GM23338 (cell line): ENCODE measurements at regions not wholly inside any gene's neighbourhood (a gene's known extent, or its start where the extent isn't known, plus 50 kb on each side); places are given as distances from the start of the nearest gene placed in this dataset.

ENCODE experiments used
- ATAC-seq: fragments of 200-7000 bp; cut with Tn5 transposase; 3 replicates; pipeline ENCODE4 v1.9.1; 2020
- DNase-seq: peaks from one replicate; pipeline ENCODE4 v3.0.0-alpha.2; 2015; ENCODE audit warnings: low spot score
- H2AFZ ChIP-seq: fragments of 200-600 bp; sonication (generic); 2 replicates; pipeline ENCODE4 v1.8.0; 2016; ENCODE audit warnings: antibody characterized with exemption, mild to moderate bottlenecking, moderate library complexity
- H3F3A ChIP-seq: fragments of 200-600 bp; sonication (generic); replicated peaks from 2 replicates; pipeline ENCODE4 v1.8.0; 2017; ENCODE audit warnings: antibody characterized with exemption, mixed run types, low read depth
- H3K27ac ChIP-seq: fragments of 200-600 bp; sonication (generic); 2 replicates; pipeline ENCODE4 v1.6.1; 2016; ENCODE audit warnings: low read depth
- H3K27me3 ChIP-seq: fragments of 200-600 bp; sonication (generic); 2 replicates; pipeline ENCODE4 v1.8.0; 2016; ENCODE audit warnings: mild to moderate bottlenecking, mixed run types, moderate library complexity; ENCODE audit not compliant: insufficient read depth
- H3K36me3 ChIP-seq: fragments of 200-600 bp; sonication (generic); 2 replicates; pipeline ENCODE4 v1.8.0; 2016; ENCODE audit warnings: mild to moderate bottlenecking; ENCODE audit not compliant: insufficient read depth
- H3K4me1 ChIP-seq: fragments of 200-600 bp; sonication (generic); 2 replicates; pipeline ENCODE4 v1.8.0; 2016; ENCODE audit warnings: mild to moderate bottlenecking, moderate library complexity; ENCODE audit not compliant: insufficient read depth
- H3K4me2 ChIP-seq: fragments of 200-600 bp; sonication (generic); 2 replicates; pipeline ENCODE4 v1.7.1; 2017; ENCODE audit warnings: mixed run types
- H3K4me3 ChIP-seq: fragments of 200-600 bp; sonication (generic); 2 replicates; pipeline ENCODE4 v1.6.1; 2016; ENCODE audit warnings: mixed run types
- H3K79me2 ChIP-seq: fragments of 200-600 bp; sonication (generic); replicated peaks from 2 replicates; pipeline ENCODE4 v1.8.0; 2017; ENCODE audit warnings: mild to moderate bottlenecking; ENCODE audit not compliant: insufficient read depth
- H3K9me2 ChIP-seq: fragments of 200-600 bp; sonication (generic); 2 replicates; pipeline ENCODE4 v1.8.0; 2017; ENCODE audit not compliant: insufficient read depth
- H4K20me1 ChIP-seq: fragments of 200-600 bp; sonication (generic); replicated peaks from 2 replicates; pipeline ENCODE4 v1.8.0; 2017; ENCODE audit warnings: mild to moderate bottlenecking; ENCODE audit not compliant: insufficient read depth
- H3K27ac Mint-ChIP-seq: 2 replicates; pipeline ENCODE4 v1.8.0; 2020; ENCODE audit warnings: inconsistent platforms, mild to moderate bottlenecking, moderate library complexity, mixed read lengths
- H3K27me3 Mint-ChIP-seq: 3 replicates; pipeline ENCODE4 v1.8.0; 2022; ENCODE audit warnings: low read depth, mild to moderate bottlenecking, moderate library complexity, mixed read lengths, inconsistent platforms; ENCODE audit not compliant: insufficient read depth, poor library complexity
- H3K36me3 Mint-ChIP-seq: 3 replicates; pipeline ENCODE4 v1.8.0; 2021; ENCODE audit warnings: low read depth, mild to moderate bottlenecking, inconsistent platforms, moderate library complexity, mixed read lengths
- H3K4me1 Mint-ChIP-seq: 3 replicates; pipeline ENCODE4 v1.8.0; 2020; ENCODE audit warnings: mild to moderate bottlenecking, inconsistent platforms, mixed read lengths
- H3K4me3 Mint-ChIP-seq: 3 replicates; pipeline ENCODE4 v1.8.0; 2021; ENCODE audit warnings: moderate library complexity, mild to moderate bottlenecking, inconsistent platforms, mixed read lengths
- H3K9me3 Mint-ChIP-seq: 3 replicates; pipeline ENCODE4 v1.8.0; 2020; ENCODE audit warnings: moderate library complexity, mild to moderate bottlenecking, inconsistent platforms, mixed read lengths
- CREB1 ChIP-seq: fragments of 250-450 bp; sonication (Bioruptor Pico); IDR thresholded peaks from 2 replicates; pipeline ENCODE4 v1.5.0; 2020; ENCODE audit warnings: low read depth, mild to moderate bottlenecking, moderate library complexity
- CTCF ChIP-seq, 2 experiments: fragments of 200-600 bp in 1 of 2; sonication (generic) in 1 of 2; conservative IDR thresholded peaks; 2 replicates each; pipeline versions ENCODE4 v1.5.1 to v1.6.1; 2016 to 2017; ENCODE audit warnings: antibody characterized with exemption in 2 of 2, low read depth in 2 of 2, mild to moderate bottlenecking in 2 of 2, moderate library complexity in 1 of 2
- ETS1 ChIP-seq: IDR thresholded peaks from 2 replicates; pipeline ENCODE4 v1.6.1; 2016; ENCODE audit warnings: antibody characterized with exemption
- EZH2 ChIP-seq: fragments of 200-600 bp; sonication (generic); IDR thresholded peaks from one replicate; pipeline ENCODE4 v1.8.0; 2017; ENCODE audit warnings: antibody characterized with exemption, mild to moderate bottlenecking, low read depth; ENCODE audit not compliant: unreplicated experiment
- EZH2phosphoT487 ChIP-seq: fragments of 200-600 bp; sonication (generic); IDR thresholded peaks from one replicate; pipeline ENCODE4 v1.8.1; 2018; ENCODE audit warnings: antibody characterized with exemption; ENCODE audit not compliant: unreplicated experiment
- JUNB ChIP-seq: IDR thresholded peaks from one replicate; pipeline ENCODE4 v1.6.1; 2016; ENCODE audit warnings: antibody characterized with exemption; ENCODE audit not compliant: unreplicated experiment
- NANOG ChIP-seq: IDR thresholded peaks from 2 replicates; pipeline ENCODE4 v1.6.1; 2016; ENCODE audit warnings: antibody characterized with exemption, borderline replicate concordance
- POLR2AphosphoS5 ChIP-seq: IDR thresholded peaks from 2 replicates; pipeline ENCODE4 v1.6.1; 2016; ENCODE audit warnings: antibody characterized with exemption, low read depth
- STAT1 ChIP-seq: IDR thresholded peaks from one replicate; pipeline ENCODE4 v1.6.1; 2016; ENCODE audit warnings: antibody characterized with exemption; ENCODE audit not compliant: unreplicated experiment
- ZNF114 ChIP-seq: fragments of 250-450 bp; sonication (Bioruptor Pico); IDR thresholded peaks from 2 replicates; pipeline ENCODE4 v1.5.0; 2020; ENCODE audit warnings: mild to moderate bottlenecking, moderate library complexity
- ZNF462 ChIP-seq: fragments of 250-450 bp; sonication (Bioruptor Pico); IDR thresholded peaks from 2 replicates; pipeline ENCODE4 v1.5.0; 2020; ENCODE audit warnings: mild to moderate bottlenecking, moderate library complexity
- TF ChIP-seq, protein P1 (sequence below): IDR thresholded peaks from one replicate; pipeline ENCODE4 v1.6.1; 2018; ENCODE audit warnings: antibody characterized with exemption; ENCODE audit not compliant: unreplicated experiment

GRCh38 chr19:30305346-30306060, 66.7 kb upstream of the ZNF536 start:
- Histone ChIP-seq H2AFZ (no peak overlapping the region), H3K79me2 (no peaks in the 10 kb centered on the region), H3K4me3 (no peak overlapping the region), H3F3A (no peaks in the 10 kb centered on the region), H4K20me1 (no peaks in the 10 kb centered on the region; the same call in 1 of the 2 replicates), H3K4me1 (no peaks in the 10 kb centered on the region), H3K36me3 (no peaks in the 10 kb centered on the region), H3K27ac (no peak overlapping the region), H3K9me2 (peaks cover 9% of the 10 kb centered on the region; the same call in 1 of the 2 replicates), H3K4me2 (no peak overlapping the region), H3K27me3 (no peaks in the 10 kb centered on the region)
- Mint-ChIP-seq H3K27ac (no peak overlapping the region), H3K36me3 (no peaks in the 10 kb centered on the region), H3K4me3 (no peak overlapping the region), H3K9me3 (no peaks in the 10 kb centered on the region), H3K4me1 (no peaks in the 10 kb centered on the region), H3K27me3 (peaks cover 5% of the 10 kb centered on the region)
- DNase-seq (no peak), ATAC-seq (no peak)
- TF ChIP-seq STAT1 (no peak), EZH2 (no peak), CREB1 (no peak), EZH2phosphoT487 (no peak), ZNF462 (CRISPR knock-in tag) (no peak), NANOG (no peak), ZNF114 (no peak), JUNB (no peak), ETS1 (no peak), CTCF (conservative IDR thresholded peaks at IDR 0.05; ENCODE audit: low read depth in 2 of 2) (no peak), POLR2AphosphoS5 (no peak)
- TF ChIP-seq, protein P1, sequence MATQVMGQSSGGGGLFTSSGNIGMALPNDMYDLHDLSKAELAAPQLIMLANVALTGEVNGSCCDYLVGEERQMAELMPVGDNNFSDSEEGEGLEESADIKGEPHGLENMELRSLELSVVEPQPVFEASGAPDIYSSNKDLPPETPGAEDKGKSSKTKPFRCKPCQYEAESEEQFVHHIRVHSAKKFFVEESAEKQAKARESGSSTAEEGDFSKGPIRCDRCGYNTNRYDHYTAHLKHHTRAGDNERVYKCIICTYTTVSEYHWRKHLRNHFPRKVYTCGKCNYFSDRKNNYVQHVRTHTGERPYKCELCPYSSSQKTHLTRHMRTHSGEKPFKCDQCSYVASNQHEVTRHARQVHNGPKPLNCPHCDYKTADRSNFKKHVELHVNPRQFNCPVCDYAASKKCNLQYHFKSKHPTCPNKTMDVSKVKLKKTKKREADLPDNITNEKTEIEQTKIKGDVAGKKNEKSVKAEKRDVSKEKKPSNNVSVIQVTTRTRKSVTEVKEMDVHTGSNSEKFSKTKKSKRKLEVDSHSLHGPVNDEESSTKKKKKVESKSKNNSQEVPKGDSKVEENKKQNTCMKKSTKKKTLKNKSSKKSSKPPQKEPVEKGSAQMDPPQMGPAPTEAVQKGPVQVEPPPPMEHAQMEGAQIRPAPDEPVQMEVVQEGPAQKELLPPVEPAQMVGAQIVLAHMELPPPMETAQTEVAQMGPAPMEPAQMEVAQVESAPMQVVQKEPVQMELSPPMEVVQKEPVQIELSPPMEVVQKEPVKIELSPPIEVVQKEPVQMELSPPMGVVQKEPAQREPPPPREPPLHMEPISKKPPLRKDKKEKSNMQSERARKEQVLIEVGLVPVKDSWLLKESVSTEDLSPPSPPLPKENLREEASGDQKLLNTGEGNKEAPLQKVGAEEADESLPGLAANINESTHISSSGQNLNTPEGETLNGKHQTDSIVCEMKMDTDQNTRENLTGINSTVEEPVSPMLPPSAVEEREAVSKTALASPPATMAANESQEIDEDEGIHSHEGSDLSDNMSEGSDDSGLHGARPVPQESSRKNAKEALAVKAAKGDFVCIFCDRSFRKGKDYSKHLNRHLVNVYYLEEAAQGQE = no peak
